GM12878 (cell line): ENCODE measurements at regions not wholly inside any gene's neighbourhood (a gene's known extent, or its start where the extent isn't known, plus 50 kb on each side); places are given as distances from the start of the nearest gene placed in this dataset.

Experiments
- CEBPB ChIP-seq, 2 experiments: fragments of 150-350 bp in 1 of 2; IDR thresholded peaks; 2 replicates each; pipeline ENCODE4 v1.6.1; 2012 to 2014; ENCODE audit warnings: low read depth in 2 of 2, low read length in 2 of 2, borderline replicate concordance in 1 of 2, inconsistent platforms in 1 of 2
- CHD4 ChIP-seq: fragments of 200-600 bp; sonication (generic); IDR thresholded peaks from 2 replicates; pipeline ENCODE4 v1.6.1; 2016; ENCODE audit warnings: mild to moderate bottlenecking
- CUX1 ChIP-seq: IDR thresholded peaks from 2 replicates; pipeline ENCODE4 v1.6.1; 2012; ENCODE audit warnings: improper control_type of control experiment, low read depth, low read length; ENCODE audit not compliant: insufficient replicate concordance
- E2F4 ChIP-seq: IDR thresholded peaks from 2 replicates; pipeline ENCODE4 v1.6.1; 2012; ENCODE audit warnings: low read depth, low read length, improper control_type of control experiment
- ETV6 ChIP-seq, 2 experiments: fragments of 450-650 bp in 1 of 2; IDR thresholded peaks in 1 of 2; conservative IDR thresholded peaks in 1 of 2; 2 replicates each; pipeline ENCODE4 v1.6.1; 2014; ENCODE audit warnings: antibody characterized with exemption in 1 of 2, borderline replicate concordance in 1 of 2, low read depth in 1 of 2, mild to moderate bottlenecking in 1 of 2, moderate library complexity in 1 of 2
- EZH2 ChIP-seq: IDR thresholded peaks from 2 replicates; pipeline ENCODE4 v1.6.1; 2012; ENCODE audit warnings: low read depth, mild to moderate bottlenecking, control low read depth, inconsistent platforms, low read length, borderline replicate concordance; ENCODE audit not compliant: control insufficient read depth
- GATAD2B ChIP-seq: fragments of 450-650 bp; conservative IDR thresholded peaks from 2 replicates; pipeline ENCODE4 v1.6.1; 2017; ENCODE audit warnings: low read depth, mild to moderate bottlenecking, moderate library complexity
- IKZF1 ChIP-seq: fragments of 450-650 bp; conservative IDR thresholded peaks from 2 replicates; pipeline ENCODE4 v1.6.1; 2017; ENCODE audit warnings: antibody characterized with exemption, mild to moderate bottlenecking
- KLF5 ChIP-seq: fragments of 450-650 bp; IDR thresholded peaks from 2 replicates; pipeline ENCODE4 v1.6.1; 2014; ENCODE audit warnings: mild to moderate bottlenecking; ENCODE audit not compliant: partially characterized antibody
- MYB ChIP-seq: fragments of 150-350 bp; IDR thresholded peaks from 2 replicates; pipeline ENCODE4 v1.6.1; 2014; ENCODE audit warnings: mild to moderate bottlenecking, low read depth, low read length, borderline replicate concordance
- NBN ChIP-seq: fragments of 450-650 bp; IDR thresholded peaks from 2 replicates; pipeline ENCODE4 v1.6.1; 2016
- NFXL1 ChIP-seq: fragments of 450-650 bp; IDR thresholded peaks from 2 replicates; pipeline ENCODE4 v1.6.1; 2017; ENCODE audit warnings: antibody characterized with exemption, mild to moderate bottlenecking, borderline replicate concordance
- PML ChIP-seq: IDR thresholded peaks from 2 replicates; pipeline ENCODE4 v1.6.1; 2012; ENCODE audit warnings: low read length, inconsistent platforms
- RAD51 ChIP-seq: fragments of 450-650 bp; IDR thresholded peaks from 2 replicates; pipeline ENCODE4 v1.6.1; 2016; ENCODE audit warnings: moderate library complexity, mild to moderate bottlenecking, inconsistent platforms
- RCOR1 ChIP-seq: conservative IDR thresholded peaks from 2 replicates; pipeline ENCODE4 v1.6.1; 2012; ENCODE audit warnings: low read depth, low read length, improper control_type of control experiment
- RELB ChIP-seq: fragments of 450-650 bp; IDR thresholded peaks from 2 replicates; pipeline ENCODE4 v1.6.1; 2017; ENCODE audit warnings: low read depth, mild to moderate bottlenecking, moderate library complexity
- SIX5 ChIP-seq: IDR thresholded peaks from 2 replicates; pipeline ENCODE4 v1.6.1; 2011; ENCODE audit warnings: mild to moderate bottlenecking, low read depth, low read length, moderate library complexity; ENCODE audit not compliant: severe bottlenecking
- SP1 ChIP-seq: IDR thresholded peaks from one replicate; pipeline ENCODE4 v1.6.1; 2011; ENCODE audit warnings: low read depth, low read length
- SUPT20H ChIP-seq: IDR thresholded peaks from 2 replicates; pipeline ENCODE4 v1.6.1; 2011; ENCODE audit warnings: low read depth, mild to moderate bottlenecking, low read length, moderate library complexity, borderline replicate concordance; ENCODE audit not compliant: control insufficient read depth
- TCF12 ChIP-seq: IDR thresholded peaks from 2 replicates; pipeline ENCODE4 v1.6.1; 2011; ENCODE audit warnings: low read depth, mild to moderate bottlenecking, low read length
- WRNIP1 ChIP-seq: IDR thresholded peaks from 2 replicates; pipeline ENCODE4 v1.6.1; 2011; ENCODE audit warnings: low read depth, low read length, improper control_type of control experiment, borderline replicate concordance
- ZNF207 ChIP-seq: fragments of 450-650 bp; IDR thresholded peaks from 2 replicates; pipeline ENCODE4 v1.6.1; 2014; ENCODE audit warnings: antibody characterized with exemption, mild to moderate bottlenecking, borderline replicate concordance
- ZNF24 ChIP-seq: fragments of 450-650 bp; IDR thresholded peaks from 2 replicates; pipeline ENCODE4 v1.6.1; 2017; ENCODE audit warnings: antibody characterized with exemption, mild to moderate bottlenecking
- ZSCAN29 ChIP-seq: fragments of 450-650 bp; IDR thresholded peaks from 2 replicates; pipeline ENCODE4 v1.6.1; 2017; ENCODE audit warnings: mild to moderate bottlenecking, moderate library complexity

GRCh38 chr6:11828262-11828870 lies 49.8 kb upstream of the ADTRP start (continued):
- TF ChIP-seq CEBPB (IDR thresholded peaks at IDR 0.05; ENCODE audit: borderline replicate concordance in 1 of 2, low read depth in 2 of 2, low read length in 2 of 2) (peak in 1 of 2 experiments; percentile 83; a peak in 2 of 4 replicates), ZNF207 (no peak), ZNF24 (peak; percentile 47; the same call in 1 of the 2 replicates), ETV6 (conservative IDR thresholded peaks at IDR 0.05 in 1 of 2, IDR thresholded peaks at IDR 0.05 in 1 of 2; ENCODE audit: borderline replicate concordance in 1 of 2, low read depth in 1 of 2) (0 out of 4 replicates have a peak, but pooled peaks of 1 of the 2 experiments have one; percentile 42), E2F4 (no peak), RELB (peak; percentile 87), KLF5 (peak; percentile 52), EZH2 (no peak), NBN (peak; percentile 83), WRNIP1 (no peak), TCF12 (peak; percentile 68), SP1 (no peak), RAD51 (0 out of 2 replicates have a peak, but pooled peaks have one; percentile 15), RCOR1 (0 out of 2 replicates have a peak, but pooled peaks have one; percentile 7), SIX5 (no peak), CHD4 (no peak), IKZF1 (peak; percentile 85), PML (peak; percentile 73), SUPT20H (no peak), MYB (no peak), ZSCAN29 (no peak), NFXL1 (no peak), CUX1 (no peak), GATAD2B (no peak)
